Keratinocyte (primary cell): ENCODE measurements at regions not wholly inside any gene's neighbourhood (a gene's known extent, or its start where the extent isn't known, plus 50 kb on each side); places are given as distances from the start of the nearest gene placed in this dataset.
A peak's percentile ranks its signal among the peaks of the same experiment; 100 is the strongest.

Experiments used
- DNase-seq: peaks from one replicate; pipeline ENCODE4 v3.0.0-alpha.2; 2011; ENCODE audit warnings: low read depth, missing footprints, low spot score
- FAIRE-seq: peaks from 2 replicates; lab custom pipeline; 2011; peaks lifted over from hg19 to GRCh38; lab: Jason Lieb, UNC
- H2AFZ ChIP-seq: 2 replicates; pipeline ENCODE4 v1.6.0; 2012; ENCODE audit warnings: low read length, control low read depth, inconsistent platforms; ENCODE audit not compliant: control insufficient read depth
- H3K27ac ChIP-seq: 2 replicates; pipeline ENCODE4 v1.5.1; 2011; ENCODE audit warnings: low read length; ENCODE audit not compliant: control insufficient read depth, insufficient read depth
- H3K27me3 ChIP-seq: 3 replicates; pipeline ENCODE4 v1.6.0; 2011; ENCODE audit warnings: low read length; ENCODE audit not compliant: control insufficient read depth, insufficient read depth; ENCODE audit errors: extremely low read depth
- H3K36me3 ChIP-seq, 2 experiments: 2 replicates in 1 of 2; 3 replicates in 1 of 2; pipeline ENCODE4 v1.5.1; 2011; ENCODE audit warnings: low read length in 2 of 2, mild to moderate bottlenecking in 1 of 2; ENCODE audit not compliant: control insufficient read depth in 2 of 2, insufficient read depth in 2 of 2; ENCODE audit errors: extremely low read depth in 1 of 2
- H3K4me1 ChIP-seq: 3 replicates; pipeline ENCODE4 v1.5.1; 2011; ENCODE audit warnings: low read length; ENCODE audit not compliant: control insufficient read depth, insufficient read depth; ENCODE audit errors: extremely low read depth
- H3K4me2 ChIP-seq: 3 replicates; pipeline ENCODE4 v1.6.0; 2011; ENCODE audit warnings: low read depth, low read length; ENCODE audit not compliant: control insufficient read depth, insufficient read depth; ENCODE audit errors: extremely low read depth
- H3K4me3 ChIP-seq, 3 experiments: fragments of 200-600 bp in 1 of 3; sonication (generic) in 1 of 3; 2 replicates in 2 of 3; 3 replicates in 1 of 3; pipeline ENCODE4 v1.5.1; 2011 to 2016; ENCODE audit warnings: low read length in 3 of 3, mild to moderate bottlenecking in 3 of 3, control low read depth in 2 of 3, inconsistent platforms in 1 of 3, low read depth in 1 of 3, mixed read lengths in 1 of 3, mixed run types in 1 of 3, moderate library complexity in 1 of 3; ENCODE audit not compliant: control insufficient read depth in 2 of 3, insufficient read depth in 2 of 3; ENCODE audit errors: extremely low read depth in 1 of 3
- H3K79me2 ChIP-seq: 2 replicates; pipeline ENCODE4 v1.6.0; 2012; ENCODE audit warnings: low read length; ENCODE audit not compliant: control insufficient read depth, insufficient read depth
- H3K9ac ChIP-seq: 3 replicates; pipeline ENCODE4 v1.6.0; 2011; ENCODE audit warnings: low read length; ENCODE audit not compliant: control insufficient read depth, insufficient read depth; ENCODE audit errors: extremely low read depth
- H3K9me1 ChIP-seq: 3 replicates; pipeline ENCODE4 v1.6.0; 2011; ENCODE audit warnings: low read length; ENCODE audit not compliant: control insufficient read depth, insufficient read depth; ENCODE audit errors: extremely low read depth
- H3K9me3 ChIP-seq: 2 replicates; pipeline ENCODE4 v1.5.1; 2012; ENCODE audit warnings: low read depth, low read length; ENCODE audit not compliant: control insufficient read depth
- H4K20me1 ChIP-seq: 3 replicates; pipeline ENCODE4 v1.6.0; 2011; ENCODE audit warnings: low read length; ENCODE audit not compliant: control insufficient read depth, insufficient read depth; ENCODE audit errors: extremely low read depth
- CTCF ChIP-seq, 3 experiments: IDR thresholded peaks in 1 of 3; conservative IDR thresholded peaks in 1 of 3; optimal IDR thresholded peaks in 1 of 3; 2 replicates in 2 of 3; 3 replicates in 1 of 3; pipeline versions ENCODE3 to v1.5.1; 2011; ENCODE audit warnings: low read length in 3 of 3, mild to moderate bottlenecking in 3 of 3, moderate library complexity in 2 of 3, control low read depth in 1 of 3, inconsistent platforms in 1 of 3; ENCODE audit not compliant: insufficient read depth in 2 of 3; ENCODE audit errors: extremely low read depth in 1 of 3
- EZH2 ChIP-seq: IDR thresholded peaks from one replicate; pipeline ENCODE4 v1.6.1; 2012; ENCODE audit warnings: inconsistent platforms, mild to moderate bottlenecking, low read length, moderate library complexity
- dilution Hi-C: fragments of 300-500 bp; cut with MboI; formaldehyde crosslinking; loops from one replicate; pipeline ENCODE4 v1.7.0; 2020; ENCODE audit warnings: low sequenced_read_pairs; ENCODE audit not compliant: extremely low pct_ligation_motif_present

GRCh38 chr5:97909541-97909940 is 726.5 kb upstream of the RIOK2 start:
- Histone ChIP-seq H3K4me1 (no peaks in the 10 kb centered on the region), H3K27me3 (no peaks in the 10 kb centered on the region), H3K36me3 (no peaks in the 10 kb centered on the region), H3K27ac (no peak overlapping the region), H3K9me3 (peaks cover 2% of the 10 kb centered on the region), H2AFZ (peak overlapping the region; percentile 12), H3K9me1 (no peaks in the 10 kb centered on the region), H3K79me2 (no peaks in the 10 kb centered on the region), H3K4me3 (no peak overlapping the region), H4K20me1 (no peaks in the 10 kb centered on the region), H3K9ac (no peak overlapping the region), H3K4me2 (no peak overlapping the region)
- FAIRE-seq (peak; percentile 52), DNase-seq (peak; percentile 23)
- dilution Hi-C loops: no loop called here
- TF ChIP-seq EZH2 (no peak), CTCF (optimal IDR thresholded peaks at IDR 0.05 in 1 of 3, IDR thresholded peaks at IDR 0.05 in 1 of 3, conservative IDR thresholded peaks at IDR 0.05 in 1 of 3; ENCODE audit: extremely low read depth in 1 of 3, insufficient read depth in 2 of 3, low read length in 3 of 3) (no peak)

- Histone ChIP-seq H3K4me2 (no peak overlapping the region), H3K27me3 (no peaks in the 10 kb centered on the region), H3K27ac (no peak overlapping the region), H3K9ac (no peak overlapping the region), H3K9me3 (no peaks in the 10 kb centered on the region), H3K4me1 (no peaks in the 10 kb centered on the region), H2AFZ (no peak overlapping the region), H3K36me3 (no peaks in the 10 kb centered on the region), H3K79me2 (no peaks in the 10 kb centered on the region), H3K4me3 (no peak overlapping the region), H4K20me1 (no peaks in the 10 kb centered on the region), H3K9me1 (no peaks in the 10 kb centered on the region)
- no peak for DNase-seq
- dilution Hi-C loops: no loop called here
- TF ChIP-seq CTCF (optimal IDR thresholded peaks at IDR 0.05 in 1 of 3, IDR thresholded peaks at IDR 0.05 in 1 of 3, conservative IDR thresholded peaks at IDR 0.05 in 1 of 3; ENCODE audit: extremely low read depth in 1 of 3, insufficient read depth in 2 of 3, low read length in 3 of 3) (no peak), EZH2 (no peak)
- FAIRE-seq: no peak
These were observed 731.4 kb upstream of the RIOK2 start for GRCh38 chr5:97914483-97914882.
